ENCODE measurements at regions not wholly inside any gene's neighbourhood (a gene's known extent, or its start where the extent isn't known, plus 50 kb on each side); places are given as distances from the start of the nearest gene placed in this dataset.

DNA sequence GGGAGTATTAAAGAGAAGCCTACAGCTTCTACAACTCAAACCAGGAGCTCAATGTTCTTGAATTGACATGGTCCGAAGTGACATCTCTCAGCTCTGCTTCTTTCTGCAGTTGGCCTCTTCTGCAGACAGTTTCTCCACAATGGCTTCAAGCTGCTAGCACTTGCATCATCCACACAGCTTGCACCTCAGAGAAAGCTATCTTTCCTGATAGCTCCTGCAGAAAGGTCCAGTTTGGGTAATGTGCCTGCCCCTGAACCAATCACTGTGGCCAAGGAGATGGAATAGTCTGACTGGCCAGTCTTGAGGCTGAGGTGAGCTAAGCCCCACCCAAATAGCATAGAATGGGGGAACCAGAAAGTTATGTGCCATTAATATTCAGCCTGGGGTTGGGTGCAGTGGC, 95.8 kb upstream of the ABCA1 start:
- no peak for DNase-seq

GRCh38 chr9:105024529-105024928, 96.6 kb upstream of the ABCA1 start:
- DNase-seq = no peak

DNA sequence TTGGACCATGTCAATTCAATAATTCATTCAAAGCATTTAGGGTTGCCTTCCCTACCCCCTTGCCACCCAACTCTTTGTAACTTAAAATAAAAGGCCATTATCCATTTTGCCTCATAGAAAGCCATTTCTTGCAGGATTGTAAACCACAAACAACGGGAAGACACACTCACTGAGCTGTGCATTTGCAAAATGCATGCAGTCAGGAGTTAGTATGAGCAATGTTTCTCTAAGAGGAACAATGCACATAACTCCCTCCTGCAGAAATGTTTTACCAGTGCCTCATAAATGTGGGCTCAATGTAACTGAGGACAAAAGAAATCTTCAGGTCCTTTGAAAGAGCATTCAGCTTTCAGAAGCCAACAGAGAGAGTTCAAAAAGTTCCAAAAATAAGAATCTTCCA, 98.5 kb upstream of the ABCA1 start:
- no peak for DNase-seq

- DNase-seq = no peak
These were observed 99.1 kb upstream of the ABCA1 start for GRCh38 chr9:105027084-105027483.

- DNase-seq = no peak
These were observed 102.3 kb upstream of the ABCA1 start for GRCh38 chr9:105030285-105030684.

DNA sequence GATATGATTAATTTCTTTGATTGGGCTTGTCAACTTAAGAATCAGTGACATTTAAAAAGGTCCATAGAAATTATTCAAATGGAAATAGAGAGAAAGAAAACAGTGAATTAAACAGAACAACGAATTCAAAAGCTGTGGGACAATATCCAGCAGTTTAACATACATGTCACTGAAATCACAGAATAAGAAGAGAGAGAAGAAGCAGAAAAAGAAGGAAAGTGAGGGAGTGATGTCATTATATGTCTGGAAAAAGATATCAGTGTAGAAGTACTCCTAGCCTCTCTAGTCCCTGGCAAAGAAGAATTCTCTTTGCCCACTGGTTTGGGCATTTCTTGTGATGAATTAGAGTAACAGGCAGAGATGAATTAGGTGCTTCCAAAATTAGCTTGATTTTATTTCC, 109.2 kb upstream of the ABCA1 start:
- DNase-seq = no peak

GRCh38 chr9:105038051-105038450, 110.1 kb upstream of the ABCA1 start:
- no peak for DNase-seq

GRCh38 chr9:105039175-105039799, 111.3 kb upstream of the ABCA1 start:
- DNase-seq = no peak

GRCh38 chr9:105043370-105043936, 115.5 kb upstream of the ABCA1 start:
- no peak for DNase-seq

GRCh38 chr9:105044518-105044917, 116.6 kb upstream of the ABCA1 start:
- no peak for DNase-seq

GRCh38 chr9:105046907-105047741, 119.2 kb upstream of the ABCA1 start:
- DNase-seq = no peak

DNA sequence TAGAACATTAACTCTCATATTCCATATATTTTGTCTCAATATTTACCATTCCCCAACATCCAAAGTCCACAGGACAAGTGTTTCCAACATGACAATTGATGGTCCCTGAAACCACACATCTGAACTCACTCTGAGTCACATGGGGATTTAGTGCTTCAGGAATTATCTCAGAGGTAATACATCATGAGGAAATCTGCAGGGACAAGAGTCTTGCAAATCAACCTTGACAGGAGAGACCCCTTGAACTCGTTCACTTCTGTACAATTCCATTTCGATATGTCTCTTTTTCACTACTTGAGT, 119.7 kb upstream of the ABCA1 start:
- DNase-seq = no peak

DNA sequence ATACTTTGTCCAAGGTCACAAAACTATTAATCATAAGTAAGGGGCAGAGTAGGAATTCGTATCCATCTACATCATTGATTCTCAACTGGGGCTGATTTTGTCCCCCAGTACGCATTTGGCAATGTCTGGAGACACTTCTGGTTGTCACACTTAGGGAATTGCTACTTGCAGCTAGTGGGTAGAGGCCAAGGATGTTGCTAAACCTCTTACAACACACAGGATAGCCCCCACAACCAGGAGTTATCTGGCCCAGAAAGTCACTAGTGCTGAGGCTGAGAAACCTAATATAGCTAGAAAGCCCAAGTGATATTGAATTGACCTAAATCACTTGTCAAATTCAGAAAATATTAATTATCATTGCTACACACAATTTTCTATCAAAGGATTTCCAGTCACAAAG, 120.4 kb upstream of the ABCA1 start:
- DNase-seq = no peak

DNA sequence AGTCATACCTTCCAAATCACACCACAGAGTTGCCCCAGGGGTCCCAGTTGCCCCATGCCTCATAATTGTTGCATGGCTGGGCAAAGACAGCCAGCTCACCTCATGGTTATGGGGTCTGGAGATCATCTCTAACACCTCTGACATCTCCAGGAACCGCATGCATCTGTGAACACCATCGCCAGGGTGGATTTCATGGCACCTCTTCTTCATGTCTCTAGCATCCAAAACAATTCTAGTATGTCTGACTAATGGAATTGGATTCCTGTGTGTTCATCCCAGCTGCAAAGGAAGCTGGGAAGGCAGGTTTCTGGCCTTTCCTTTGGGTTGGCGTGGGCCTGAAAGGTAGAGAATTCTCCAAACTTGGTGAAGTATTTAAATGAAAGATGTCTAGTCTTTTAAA, 122.3 kb upstream of the ABCA1 start:
- DNase-seq = no peak

- no peak for DNase-seq
These were observed 123.9 kb upstream of the ABCA1 start for GRCh38 chr9:105051897-105052296.

DNA sequence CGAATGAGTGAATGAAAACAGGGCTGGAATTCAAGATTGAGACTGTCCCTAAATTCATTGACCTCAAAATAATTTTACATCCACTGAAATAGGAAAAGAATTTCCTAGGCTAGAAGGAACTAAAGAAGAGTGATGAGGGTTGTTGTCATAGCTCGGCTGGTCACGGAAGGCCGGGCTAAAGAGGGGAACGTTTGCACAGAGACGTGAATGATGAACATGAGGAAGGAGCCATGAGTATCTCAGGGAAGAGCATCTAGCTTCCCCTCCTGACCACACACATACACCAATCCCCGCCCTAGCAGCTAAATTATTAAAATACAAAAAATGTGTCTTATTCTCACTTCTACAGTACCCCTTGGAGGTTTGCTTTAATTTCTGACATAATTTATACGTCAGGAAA, 124.4 kb upstream of the ABCA1 start:
- no peak for DNase-seq

- DNase-seq = no peak
These were observed 125.3 kb upstream of the ABCA1 start for GRCh38 chr9:105053209-105053652.

GRCh38 chr9:105054491-105054890, 126.5 kb upstream of the ABCA1 start:
- no peak for DNase-seq

GRCh38 chr9:105055917-105056316, 128.0 kb upstream of the ABCA1 start:
- no peak for DNase-seq

DNA sequence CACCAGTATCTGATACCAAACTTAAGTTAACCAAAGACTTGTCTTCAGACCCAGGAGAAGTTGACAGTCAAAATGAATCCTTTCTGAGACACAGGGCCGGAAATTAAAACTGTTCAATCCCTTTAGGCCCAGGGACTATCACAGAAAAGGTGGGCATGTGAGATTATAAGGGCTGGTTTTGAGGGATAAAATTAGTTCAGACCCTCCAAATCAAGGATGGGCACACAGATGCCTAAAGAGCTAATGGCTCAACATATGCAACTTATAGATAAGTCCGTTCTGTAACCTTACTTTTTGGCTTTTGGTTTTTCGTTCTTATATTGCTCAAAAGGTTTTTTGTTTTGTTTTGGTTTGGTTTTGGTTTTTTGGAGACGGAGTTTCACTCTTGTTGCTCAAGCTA, 129.6 kb upstream of the ABCA1 start:
- DNase-seq = no peak

DNA sequence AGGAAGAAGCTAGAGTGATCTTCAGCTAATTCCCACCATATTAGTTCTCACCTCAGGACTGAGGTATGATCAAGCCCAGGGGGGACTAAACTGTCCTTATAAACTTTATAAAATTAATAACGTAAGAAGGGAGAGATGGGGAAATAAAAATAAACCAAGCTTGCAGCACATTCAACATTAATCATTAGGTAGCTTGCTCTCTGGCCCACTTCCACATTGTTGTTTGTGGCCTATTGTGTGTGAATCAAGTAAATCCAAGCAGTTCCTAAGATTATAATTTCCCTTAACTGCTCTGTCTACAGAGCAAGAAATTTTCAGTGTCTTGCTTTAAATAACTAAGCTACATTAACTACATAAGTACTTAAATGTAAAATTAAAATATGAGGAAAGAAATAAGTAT, 131.3 kb upstream of the ABCA1 start:
- DNase-seq = no peak

GRCh38 chr9:105062222-105062855, 134.4 kb upstream of the ABCA1 start:
- no peak for DNase-seq

GRCh38 chr9:105064248-105065097, 136.5 kb upstream of the ABCA1 start:
- no peak for DNase-seq
